Neural cell (in vitro differentiated cells): ENCODE measurements at regions not wholly inside any gene's neighbourhood (a gene's known extent, or its start where the extent isn't known, plus 50 kb on each side); places are given as distances from the start of the nearest gene placed in this dataset.

ENCODE experiments used
- H2AFZ ChIP-seq: fragments of 200-600, 300-800 bp; sonication (generic), shearing (Covaris generic); 2 replicates; pipeline ENCODE4 v1.6.0; 2014; ENCODE audit warnings: low read depth, mild to moderate bottlenecking, antibody characterized with exemption, low read length, moderate library complexity
- H3F3A ChIP-seq: fragments of 200-600 bp; shearing (Covaris generic); 2 replicates; pipeline ENCODE4 v1.6.1; 2016; ENCODE audit warnings: mild to moderate bottlenecking, moderate library complexity, mixed read lengths, antibody characterized with exemption, low read length; ENCODE audit not compliant: insufficient read depth, poor library complexity, severe bottlenecking
- H3K27ac ChIP-seq: fragments of 200-600, 300-800 bp; sonication (generic), shearing (Covaris generic); 2 replicates; pipeline ENCODE4 v1.5.1; 2014; ENCODE audit warnings: mild to moderate bottlenecking, low read length, moderate library complexity
- H3K27me3 ChIP-seq: fragments of 300-800, 200-600 bp; sonication (generic), shearing (Covaris generic); 2 replicates; pipeline ENCODE4 v1.6.0; 2014; ENCODE audit warnings: mild to moderate bottlenecking, low read depth, low read length, moderate library complexity; ENCODE audit not compliant: insufficient read depth
- H3K36me3 ChIP-seq: fragments of 300-800, 200-600 bp; sonication (generic), shearing (Covaris generic); 2 replicates; pipeline ENCODE4 v1.5.1; 2014; ENCODE audit warnings: mild to moderate bottlenecking, antibody characterized with exemption, low read length, moderate library complexity; ENCODE audit not compliant: insufficient read depth
- H3K4me2 ChIP-seq: fragments of 300-800, 200-600 bp; sonication (generic), shearing (Covaris generic); 2 replicates; pipeline ENCODE4 v1.6.0; 2014; ENCODE audit warnings: mild to moderate bottlenecking, low read length
- H3K4me3 ChIP-seq: fragments of 300-800, 200-600 bp; sonication (generic), shearing (Covaris generic); 2 replicates; pipeline ENCODE4 v1.5.1; 2014; ENCODE audit warnings: mild to moderate bottlenecking, low read length, moderate library complexity
- H3K79me2 ChIP-seq: fragments of 200-600 bp; shearing (Covaris generic); replicated peaks from 2 replicates; pipeline ENCODE4 v1.6.0; 2014; ENCODE audit warnings: mild to moderate bottlenecking, low read length, moderate library complexity; ENCODE audit not compliant: insufficient read depth
- H3K9ac ChIP-seq: fragments of 300-800, 200-600 bp; sonication (generic), shearing (Covaris generic); 2 replicates; pipeline ENCODE4 v1.6.1; 2016; ENCODE audit warnings: mild to moderate bottlenecking, low read length, mixed read lengths
- H3K9me2 ChIP-seq: fragments of 200-600 bp; shearing (Covaris generic); 2 replicates; pipeline ENCODE4 v1.6.1; 2016; ENCODE audit warnings: mild to moderate bottlenecking, low read length, mixed read lengths; ENCODE audit not compliant: insufficient read depth
- H3K9me3 ChIP-seq: fragments of 200-600, 300-800 bp; sonication (generic), shearing (Covaris generic); 2 replicates; pipeline ENCODE4 v1.6.1; 2016; ENCODE audit warnings: mild to moderate bottlenecking, mixed run types, low read length, moderate library complexity, mixed read lengths
- H4K20me1 ChIP-seq: fragments of 200-600 bp; shearing (Covaris generic); 2 replicates; pipeline ENCODE4 v1.6.1; 2016; ENCODE audit warnings: mild to moderate bottlenecking, mixed run types; ENCODE audit not compliant: insufficient read depth
- EP300 ChIP-seq: fragments of 450-650 bp; conservative IDR thresholded peaks from 2 replicates; pipeline ENCODE4 v1.6.1; 2014; ENCODE audit warnings: antibody characterized with exemption, mild to moderate bottlenecking, moderate library complexity; ENCODE audit not compliant: poor library complexity, severe bottlenecking
- EZH2 ChIP-seq: fragments of 200-600, 300-800 bp; shearing (Covaris generic), sonication (generic); IDR thresholded peaks from 2 replicates; pipeline ENCODE4 v1.6.1; 2014; ENCODE audit warnings: antibody characterized with exemption, low read length, borderline replicate concordance, mild to moderate bottlenecking; ENCODE audit not compliant: insufficient read depth, poor library complexity, severe bottlenecking
- MXI1 ChIP-seq: fragments of 450-650 bp; conservative IDR thresholded peaks from 2 replicates; pipeline ENCODE4 v1.6.1; 2014; ENCODE audit warnings: antibody characterized with exemption, mild to moderate bottlenecking; ENCODE audit not compliant: poor library complexity, severe bottlenecking
- POLR2AphosphoS5 ChIP-seq: IDR thresholded peaks from 2 replicates; pipeline ENCODE4 v1.6.1; 2012
- RAD21 ChIP-seq: fragments of 450-650 bp; conservative IDR thresholded peaks from 2 replicates; pipeline ENCODE4 v1.6.1; 2014; ENCODE audit warnings: antibody characterized with exemption, mild to moderate bottlenecking, moderate library complexity
- REST ChIP-seq: IDR thresholded peaks from 2 replicates; pipeline ENCODE4 v1.6.1; 2012; ENCODE audit warnings: borderline replicate concordance
- SMC3 ChIP-seq: fragments of 450-650 bp; conservative IDR thresholded peaks from 2 replicates; pipeline ENCODE4 v1.6.1; 2014; ENCODE audit warnings: antibody characterized with exemption, mild to moderate bottlenecking, moderate library complexity; ENCODE audit not compliant: poor library complexity
- TAF1 ChIP-seq: IDR thresholded peaks from 2 replicates; pipeline ENCODE4 v1.6.1; 2012; ENCODE audit warnings: low read depth
- TF ChIP-seq, protein P1 (sequence below): fragments of 450-650 bp; IDR thresholded peaks from 2 replicates; pipeline ENCODE4 v1.5.1; 2014; ENCODE audit warnings: antibody characterized with exemption, mild to moderate bottlenecking, moderate library complexity; ENCODE audit not compliant: poor library complexity, severe bottlenecking

DNA sequence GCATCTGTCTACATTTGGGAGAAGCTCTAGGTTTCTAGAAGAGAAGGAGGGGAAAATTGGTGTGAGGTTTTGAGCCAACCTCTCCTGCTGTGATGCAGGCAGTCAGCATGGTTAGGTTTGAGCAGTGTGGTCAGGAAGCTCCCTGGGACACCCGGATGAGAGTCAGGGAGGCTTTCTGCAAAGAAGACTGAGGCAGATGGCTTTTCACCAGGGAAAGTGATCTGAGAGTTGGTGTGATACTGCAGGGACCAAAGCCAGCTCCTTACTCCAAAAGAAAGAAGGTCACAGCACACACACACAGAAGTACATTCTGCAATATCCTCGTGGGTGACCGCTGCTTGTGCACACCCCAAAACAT lies 75.8 kb upstream of the BCL11A start:
- Histone ChIP-seq H3K9me3 (no peaks in the 10 kb centered on the region), H3K4me2 (no peak overlapping the region), H3K36me3 (no peaks in the 10 kb centered on the region), H4K20me1 (no peaks in the 10 kb centered on the region), H3K27me3 (no peaks in the 10 kb centered on the region), H2AFZ (no peak overlapping the region), H3K4me3 (no peak overlapping the region), H3K9me2 (no peaks in the 10 kb centered on the region), H3K27ac (no peak overlapping the region), H3K9ac (no peak overlapping the region), H3K79me2 (no peaks in the 10 kb centered on the region), H3F3A (no peaks in the 10 kb centered on the region)
- no peak for TF ChIP-seq EZH2
- no peak for TF ChIP-seq POLR2AphosphoS5
- TF ChIP-seq, protein P1, sequence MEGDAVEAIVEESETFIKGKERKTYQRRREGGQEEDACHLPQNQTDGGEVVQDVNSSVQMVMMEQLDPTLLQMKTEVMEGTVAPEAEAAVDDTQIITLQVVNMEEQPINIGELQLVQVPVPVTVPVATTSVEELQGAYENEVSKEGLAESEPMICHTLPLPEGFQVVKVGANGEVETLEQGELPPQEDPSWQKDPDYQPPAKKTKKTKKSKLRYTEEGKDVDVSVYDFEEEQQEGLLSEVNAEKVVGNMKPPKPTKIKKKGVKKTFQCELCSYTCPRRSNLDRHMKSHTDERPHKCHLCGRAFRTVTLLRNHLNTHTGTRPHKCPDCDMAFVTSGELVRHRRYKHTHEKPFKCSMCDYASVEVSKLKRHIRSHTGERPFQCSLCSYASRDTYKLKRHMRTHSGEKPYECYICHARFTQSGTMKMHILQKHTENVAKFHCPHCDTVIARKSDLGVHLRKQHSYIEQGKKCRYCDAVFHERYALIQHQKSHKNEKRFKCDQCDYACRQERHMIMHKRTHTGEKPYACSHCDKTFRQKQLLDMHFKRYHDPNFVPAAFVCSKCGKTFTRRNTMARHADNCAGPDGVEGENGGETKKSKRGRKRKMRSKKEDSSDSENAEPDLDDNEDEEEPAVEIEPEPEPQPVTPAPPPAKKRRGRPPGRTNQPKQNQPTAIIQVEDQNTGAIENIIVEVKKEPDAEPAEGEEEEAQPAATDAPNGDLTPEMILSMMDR: no peak
- no peak for TF ChIP-seq MXI1
- TF ChIP-seq SMC3: no peak
- no peak for TF ChIP-seq TAF1
- TF ChIP-seq EP300: no peak
- TF ChIP-seq RAD21: no peak
- no peak for TF ChIP-seq REST

GRCh38 chr2:60629801-60630385 lies 76.4 kb upstream of the BCL11A start:
- H3K4me2 ChIP-seq: no peak overlapping the region
- TF ChIP-seq REST (no peak), EP300 (no peak), POLR2AphosphoS5 (no peak), RAD21 (no peak), EZH2 (no peak), TAF1 (no peak), SMC3 (no peak)
- TF ChIP-seq, protein P1: no peak
- H3K9ac ChIP-seq: no peak overlapping the region
- H2AFZ ChIP-seq: no peak overlapping the region
- no peak overlapping the region for H3K27ac ChIP-seq
- H3K4me3 ChIP-seq: no peak overlapping the region
- no peaks in the 10 kb centered on the region for H4K20me1 ChIP-seq
- H3K79me2 ChIP-seq: no peaks in the 10 kb centered on the region
- no peaks in the 10 kb centered on the region for H3K9me3 ChIP-seq
- H3F3A ChIP-seq: no peaks in the 10 kb centered on the region
- H3K27me3 ChIP-seq: no peaks in the 10 kb centered on the region
- H3K9me2 ChIP-seq: no peaks in the 10 kb centered on the region
- H3K36me3 ChIP-seq: no peaks in the 10 kb centered on the region
